Lower leg skin (tissue), 3 donors: ENCODE measurements at regions not wholly inside any gene's neighbourhood (a gene's known extent, or its start where the extent isn't known, plus 50 kb on each side); places are given as distances from the start of the nearest gene placed in this dataset.

Source experiments
- CTCF ChIP-seq, 3 donors: fragments of 450-650 bp; IDR thresholded peaks; one replicate each; pipeline ENCODE4 v1.5.1; 2016; ENCODE audit warnings: antibody characterized with exemption in 3 of 3, mild to moderate bottlenecking in 3 of 3, moderate library complexity in 2 of 3
- POLR2A ChIP-seq, 2 donors: fragments of 450-650 bp; IDR thresholded peaks; one replicate each; pipeline ENCODE4 v1.6.1; 2016 to 2017; ENCODE audit warnings: antibody characterized with exemption in 2 of 2, mild to moderate bottlenecking in 1 of 2, moderate library complexity in 1 of 2

- no peak for TF ChIP-seq POLR2A (IDR thresholded peaks at IDR 0.05)
- TF ChIP-seq CTCF (IDR thresholded peaks at IDR 0.05), result no peak
Observed at GRCh38 chr9:108277216-108277615, 578.6 kb downstream of the ACTL7B start.
